Islet of Langerhans (tissue), 1 donor: ENCODE measurements at regions not wholly inside any gene's neighbourhood (a gene's known extent, or its start where the extent isn't known, plus 50 kb on each side); places are given as distances from the start of the nearest gene placed in this dataset.

Experiments used
- FAIRE-seq: peaks from one replicate; lab custom pipeline; 2011; peaks lifted over from hg19 to GRCh38; lab: Jason Lieb, UNC

DNA sequence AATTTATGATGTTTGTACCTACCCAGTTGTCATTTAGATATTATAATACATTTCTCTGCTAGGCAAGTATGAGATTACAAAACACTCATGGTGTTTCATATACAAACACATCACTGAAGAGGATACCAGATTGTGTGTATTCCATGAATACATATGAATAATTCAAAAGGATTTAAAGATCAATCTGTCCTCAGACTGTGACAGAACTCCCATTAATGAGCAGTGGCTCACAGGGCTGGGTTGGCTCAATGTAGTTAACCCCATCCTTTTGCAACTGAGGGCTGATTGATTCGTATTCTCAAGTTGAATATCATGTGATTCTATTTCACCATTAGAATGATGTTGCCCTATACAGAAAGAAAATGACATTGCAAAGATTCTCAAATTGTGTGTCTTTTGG, 79.6 kb upstream of the SPANXN2 start:
- no peak for FAIRE-seq

GRCh38 chrX:143788265-143788664, 67.7 kb upstream of the SPANXN2 start:
- no peak for FAIRE-seq

GRCh38 chrX:143787341-143787740, 66.8 kb upstream of the SPANXN2 start:
- FAIRE-seq, result peak; percentile 92

DNA sequence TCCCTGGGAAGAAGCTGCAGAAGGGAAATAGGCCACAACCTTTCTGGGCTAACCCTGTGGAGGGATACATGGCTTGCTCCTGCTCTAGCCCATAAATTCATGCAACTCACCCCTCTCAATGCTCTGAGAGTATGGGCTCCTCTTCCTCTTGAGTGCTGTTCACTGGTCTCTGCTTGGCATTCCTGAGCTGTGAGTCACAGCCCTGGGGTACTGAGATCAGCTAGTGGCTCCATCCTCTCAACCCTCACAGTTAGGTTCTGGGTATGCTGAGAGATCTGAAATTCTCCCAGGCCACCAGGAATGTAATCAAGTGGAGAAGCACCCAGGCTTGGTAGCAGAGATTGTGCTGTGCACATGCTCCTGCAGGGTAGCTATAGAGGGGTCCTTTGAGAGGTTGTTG, 60.6 kb upstream of the SPANXN2 start:
- no peak for FAIRE-seq
